Fibroblast of skin of right quadriceps (primary cell): ENCODE measurements at regions not wholly inside any gene's neighbourhood (a gene's known extent, or its start where the extent isn't known, plus 50 kb on each side); places are given as distances from the start of the nearest gene placed in this dataset.
"Not testable (repeated sequence)": the region's sequence is repeated elsewhere in the genome, so short reads cannot be mapped to it uniquely, and the experiment has no call there.

Experiments
- DNase-seq: peaks from one replicate; pipeline ENCODE4 v3.0.0-alpha.2; 2013

- DNase-seq: no peak
Measured at GRCh38 chr17:70956726-70957125, 787.4 kb downstream of the KCNJ2 start.

GRCh38 chr17:70961341-70961740 lies 792.0 kb downstream of the KCNJ2 start:
- DNase-seq: no peak

- no peak for DNase-seq
Measured at GRCh38 chr17:70968302-70968701, 799.0 kb downstream of the KCNJ2 start.

DNA sequence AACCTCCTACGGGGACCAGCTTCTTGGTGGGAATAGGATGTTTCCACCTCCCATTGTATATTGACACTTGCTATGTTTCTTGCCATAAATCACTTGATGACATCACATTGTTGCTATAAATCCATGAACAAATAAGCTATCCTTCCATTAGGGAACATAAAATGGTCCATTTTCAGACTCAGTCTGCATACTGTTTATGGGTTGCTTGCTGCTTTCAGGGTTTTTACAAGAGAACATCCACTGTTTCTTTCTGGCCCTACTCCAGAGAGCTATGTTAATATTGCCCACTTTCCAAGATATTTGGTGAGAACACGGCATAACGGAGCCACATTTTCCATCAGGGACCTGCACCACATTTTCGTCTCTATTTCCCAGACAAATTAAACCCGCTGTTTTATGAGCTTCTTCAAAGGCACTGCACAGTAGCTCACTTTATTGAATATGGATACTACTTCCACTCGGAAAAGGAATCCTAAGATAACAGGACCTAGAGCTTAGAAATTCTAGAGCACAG lies 800.2 kb downstream of the KCNJ2 start:
- DNase-seq: no peak

DNA sequence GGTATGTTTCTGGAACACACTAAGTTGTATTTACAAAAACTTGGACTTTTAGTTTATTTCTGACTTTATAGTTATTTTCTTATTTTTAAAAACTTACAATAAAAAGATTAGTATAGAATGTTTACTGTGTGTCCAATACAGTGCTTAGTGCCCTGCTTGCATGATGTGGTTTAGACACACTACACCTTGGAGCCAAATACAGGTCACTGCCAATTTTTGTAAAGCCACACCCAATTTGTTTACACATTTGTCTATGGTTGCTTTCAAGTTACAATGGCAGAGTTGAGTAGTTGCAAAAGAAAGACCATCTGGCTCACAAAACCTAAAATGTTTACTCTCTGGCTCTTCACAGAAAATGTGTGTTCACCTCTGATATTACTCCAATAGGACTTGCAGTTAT lies 807.1 kb downstream of the KCNJ2 start:
- no peak for DNase-seq

GRCh38 chr17:70984873-70985272 lies 815.5 kb downstream of the KCNJ2 start:
- no peak for DNase-seq

- DNase-seq: no peak
Measured at GRCh38 chr17:70987867-70988340, 818.6 kb downstream of the KCNJ2 start.

- DNase-seq: no peak
Measured at GRCh38 chr17:70988622-70989021, 819.3 kb downstream of the KCNJ2 start.

GRCh38 chr17:70989280-70989679 lies 819.9 kb downstream of the KCNJ2 start:
- DNase-seq: no peak

DNA sequence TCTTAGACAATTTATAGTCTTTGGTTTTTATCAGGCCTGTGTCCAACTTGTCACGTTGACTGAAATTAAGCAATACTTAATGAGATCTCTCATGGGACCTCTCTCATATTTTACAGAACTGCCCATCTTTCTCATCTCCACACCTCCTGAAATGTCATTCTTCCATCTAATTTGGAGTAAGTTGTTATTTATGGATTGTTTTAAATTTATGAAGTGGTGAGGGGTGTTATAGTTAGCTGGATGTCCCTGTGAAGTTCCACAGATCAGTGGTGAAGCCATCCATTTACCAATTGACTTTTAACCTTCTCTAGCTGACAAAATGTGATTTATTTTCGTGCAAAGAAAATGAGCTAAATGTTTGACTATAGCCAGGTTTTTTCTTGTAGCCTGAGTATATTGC lies 824.9 kb downstream of the KCNJ2 start:
- DNase-seq: no peak

DNA sequence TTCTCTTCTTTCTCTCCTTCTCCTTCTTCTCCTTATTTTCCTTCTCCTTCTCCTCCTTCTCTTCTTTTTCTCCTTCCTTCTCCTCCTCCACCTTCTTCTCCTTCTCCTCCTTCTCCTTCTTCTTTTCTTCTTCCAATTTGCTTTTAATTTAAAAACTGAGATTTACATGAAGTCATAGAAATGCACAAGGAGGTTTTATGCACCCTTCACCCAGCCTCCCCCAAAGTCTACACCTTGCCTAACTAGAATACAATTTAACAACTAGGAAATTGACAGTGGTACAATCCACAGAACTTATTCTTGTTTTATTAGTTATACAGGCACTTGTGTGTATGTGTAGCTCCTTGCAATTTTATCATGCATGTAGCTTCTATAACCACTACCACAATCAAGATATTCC lies 826.7 kb downstream of the KCNJ2 start:
- DNase-seq: no peak

DNA sequence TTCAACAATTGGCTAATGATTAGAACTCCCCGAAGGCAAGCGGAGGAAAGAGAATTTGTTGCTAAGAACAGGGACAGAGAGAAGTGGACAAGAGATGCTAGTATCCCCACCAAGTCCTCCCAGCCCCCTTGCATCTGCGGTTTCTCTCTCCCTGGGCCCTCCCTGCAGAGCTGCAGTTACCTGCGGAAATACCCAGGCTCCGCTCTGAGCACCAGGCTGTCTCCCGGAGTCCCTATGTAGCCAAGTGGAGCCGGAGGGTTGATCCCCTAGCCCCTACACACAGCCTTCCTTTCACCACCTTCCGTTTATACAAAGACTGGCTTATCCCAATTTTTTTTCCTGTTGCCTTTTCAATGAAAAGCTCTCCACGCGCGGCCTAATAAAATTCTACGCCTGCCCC lies 834.4 kb downstream of the KCNJ2 start:
- DNase-seq: no peak

DNA sequence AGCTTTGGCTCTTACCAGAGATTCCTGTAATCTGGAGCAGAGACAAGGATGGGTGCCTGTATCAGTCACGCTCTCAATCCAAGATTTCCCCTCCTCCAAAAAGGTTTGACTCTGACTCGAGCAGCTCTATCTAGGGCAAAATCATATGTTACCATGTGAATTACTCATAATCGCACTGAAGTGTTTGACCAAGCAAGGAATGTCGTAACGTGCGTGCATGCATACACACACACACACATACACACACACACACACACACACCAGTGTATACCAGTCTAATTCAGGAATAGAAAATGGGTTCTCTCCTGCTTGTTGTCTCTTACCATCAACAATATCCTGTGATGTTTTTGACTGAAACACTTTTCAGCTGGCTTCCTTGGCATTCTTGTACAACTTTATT lies 835.1 kb downstream of the KCNJ2 start:
- peak; percentile 9 for DNase-seq

DNA sequence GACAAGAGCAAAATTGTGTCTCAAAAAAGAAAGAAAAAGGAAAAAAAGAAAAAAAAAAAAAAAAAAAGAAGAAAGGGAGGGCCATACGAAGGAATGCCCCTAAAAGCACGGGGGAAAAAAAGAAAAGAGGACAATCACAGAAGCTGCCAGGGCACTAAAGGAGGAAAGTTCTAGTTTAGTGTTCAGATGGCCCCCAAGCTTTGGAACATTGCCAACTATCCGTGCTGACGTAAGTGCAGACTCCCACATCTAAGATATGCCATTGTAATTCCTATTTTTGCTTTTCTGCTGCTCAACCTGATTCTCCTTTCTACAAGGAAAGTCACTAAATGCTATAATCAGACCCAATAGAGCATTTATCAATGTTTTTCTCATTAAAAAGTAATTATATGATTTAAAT lies 842.1 kb downstream of the KCNJ2 start:
- DNase-seq: no peak

- no peak for DNase-seq
Measured at GRCh38 chr17:71019699-71020098, 850.4 kb downstream of the KCNJ2 start.

GRCh38 chr17:71022758-71023157 lies 853.4 kb downstream of the KCNJ2 start:
- DNase-seq: no peak

- DNase-seq: no peak
Measured at GRCh38 chr17:71023249-71024030, 854.1 kb downstream of the KCNJ2 start.

DNA sequence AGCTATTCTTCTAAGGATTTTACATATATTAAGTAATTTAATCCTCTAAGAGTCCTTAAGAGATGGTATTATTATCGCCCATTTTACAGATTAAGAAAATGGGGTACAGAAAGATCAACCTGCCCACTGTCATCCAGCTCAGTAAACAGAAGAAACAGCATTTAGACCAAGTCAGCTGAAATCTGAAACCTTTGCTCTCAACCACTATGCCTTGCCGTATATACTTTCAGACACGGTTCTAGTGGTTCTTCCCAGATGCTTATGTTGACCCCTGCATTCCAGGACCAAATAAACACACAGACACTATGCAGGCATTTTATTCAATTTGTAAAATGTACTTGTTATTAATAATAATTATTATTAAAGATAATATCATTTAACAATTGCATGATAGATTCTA lies 854.8 kb downstream of the KCNJ2 start:
- no peak for DNase-seq

- DNase-seq: no peak
Measured at GRCh38 chr17:71024969-71025368, 855.6 kb downstream of the KCNJ2 start.

DNA sequence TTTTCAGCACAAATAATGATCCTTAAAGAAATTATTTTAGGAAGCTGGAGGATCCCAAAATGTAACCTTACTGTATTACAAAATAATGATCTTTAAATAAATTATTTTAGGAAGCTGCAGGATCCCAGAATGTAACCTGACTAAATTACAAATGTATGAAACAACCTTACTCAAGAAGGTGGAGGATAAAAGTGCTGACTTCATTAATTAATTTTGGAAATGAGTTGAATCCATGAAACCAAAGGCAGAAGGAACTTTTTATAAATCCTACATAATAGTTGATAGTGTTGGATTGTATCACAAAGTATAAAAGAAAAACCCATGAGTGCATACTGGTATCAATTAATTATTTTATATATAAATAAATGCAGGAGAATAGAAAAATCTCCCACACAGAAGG lies 859.9 kb downstream of the KCNJ2 start:
- DNase-seq: no peak

DNA sequence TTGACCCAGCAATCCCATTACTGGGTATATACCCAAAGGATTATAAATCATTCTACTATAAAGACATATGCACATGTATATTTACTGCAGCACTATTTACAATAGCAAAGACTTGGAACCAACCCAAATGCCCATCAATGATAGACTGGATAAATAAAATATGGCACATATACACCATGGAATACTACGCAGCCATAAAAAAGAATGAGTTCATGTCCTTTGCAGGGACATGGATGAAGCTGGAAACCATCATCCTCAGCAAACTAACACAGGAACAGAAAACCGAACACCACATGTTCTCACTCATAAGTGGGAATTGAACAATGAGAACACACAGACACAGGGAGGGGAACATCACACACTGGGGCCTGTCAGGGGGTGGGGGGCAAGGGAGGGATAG lies 862.0 kb downstream of the KCNJ2 start:
- DNase-seq: not testable (repeated sequence)

- no peak for DNase-seq
Measured at GRCh38 chr17:71032746-71033273, 863.5 kb downstream of the KCNJ2 start.

DNA sequence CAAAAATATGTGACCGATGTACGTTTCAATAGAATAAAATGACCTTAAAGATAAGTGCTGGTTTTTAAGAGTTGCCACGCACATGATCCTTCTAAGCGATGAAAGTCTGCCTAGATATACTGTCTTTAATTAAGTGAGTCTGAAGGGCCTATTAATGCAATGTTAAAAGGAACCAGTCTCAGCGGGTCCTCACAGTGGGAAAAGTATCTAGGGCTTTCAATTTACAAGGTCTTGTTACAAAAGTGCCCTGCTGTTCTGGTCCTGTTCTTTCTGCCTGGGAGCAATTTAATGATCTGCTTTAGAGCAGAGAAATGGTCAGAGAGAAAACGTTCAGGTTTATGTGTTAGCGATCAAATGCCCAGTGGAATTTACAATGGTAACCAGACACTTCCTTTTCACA lies 864.0 kb downstream of the KCNJ2 start:
- DNase-seq: no peak

- no peak for DNase-seq
Measured at GRCh38 chr17:71035226-71035625, 865.9 kb downstream of the KCNJ2 start.

GRCh38 chr17:71037386-71037785 lies 868.1 kb downstream of the KCNJ2 start:
- no peak for DNase-seq
